GM23338 (cell line): ENCODE measurements at regions not wholly inside any gene's neighbourhood (a gene's known extent, or its start where the extent isn't known, plus 50 kb on each side); places are given as distances from the start of the nearest gene placed in this dataset.

Source experiments
- CREB1 ChIP-seq: fragments of 250-450 bp; sonication (Bioruptor Pico); IDR thresholded peaks from 2 replicates; pipeline ENCODE4 v1.5.0; 2020; ENCODE audit warnings: low read depth, mild to moderate bottlenecking, moderate library complexity
- EZH2 ChIP-seq: fragments of 200-600 bp; sonication (generic); IDR thresholded peaks from one replicate; pipeline ENCODE4 v1.8.0; 2017; ENCODE audit warnings: antibody characterized with exemption, mild to moderate bottlenecking, low read depth; ENCODE audit not compliant: unreplicated experiment
- EZH2phosphoT487 ChIP-seq: fragments of 200-600 bp; sonication (generic); IDR thresholded peaks from one replicate; pipeline ENCODE4 v1.8.1; 2018; ENCODE audit warnings: antibody characterized with exemption; ENCODE audit not compliant: unreplicated experiment
- JUNB ChIP-seq: IDR thresholded peaks from one replicate; pipeline ENCODE4 v1.6.1; 2016; ENCODE audit warnings: antibody characterized with exemption; ENCODE audit not compliant: unreplicated experiment
- POLR2AphosphoS5 ChIP-seq: IDR thresholded peaks from 2 replicates; pipeline ENCODE4 v1.6.1; 2016; ENCODE audit warnings: antibody characterized with exemption, low read depth
- STAT1 ChIP-seq: IDR thresholded peaks from one replicate; pipeline ENCODE4 v1.6.1; 2016; ENCODE audit warnings: antibody characterized with exemption; ENCODE audit not compliant: unreplicated experiment
- TF ChIP-seq, protein P1 (sequence below): fragments of 250-450 bp; sonication (Bioruptor Pico); IDR thresholded peaks from 2 replicates; pipeline ENCODE4 v1.5.0; 2020; ENCODE audit warnings: mild to moderate bottlenecking, moderate library complexity
- TF ChIP-seq, protein P2 (sequence below), 2 experiments: fragments of 200-600 bp in 1 of 2; sonication (generic) in 1 of 2; conservative IDR thresholded peaks; 2 replicates each; pipeline versions ENCODE4 v1.5.1 to v1.6.1; 2016 to 2017; ENCODE audit warnings: antibody characterized with exemption in 2 of 2, low read depth in 2 of 2, mild to moderate bottlenecking in 2 of 2, moderate library complexity in 1 of 2
- TF ChIP-seq, protein P3 (sequence below): IDR thresholded peaks from one replicate; pipeline ENCODE4 v1.6.1; 2018; ENCODE audit warnings: antibody characterized with exemption; ENCODE audit not compliant: unreplicated experiment

- TF ChIP-seq EZH2phosphoT487, result no peak
- TF ChIP-seq, protein P1, sequence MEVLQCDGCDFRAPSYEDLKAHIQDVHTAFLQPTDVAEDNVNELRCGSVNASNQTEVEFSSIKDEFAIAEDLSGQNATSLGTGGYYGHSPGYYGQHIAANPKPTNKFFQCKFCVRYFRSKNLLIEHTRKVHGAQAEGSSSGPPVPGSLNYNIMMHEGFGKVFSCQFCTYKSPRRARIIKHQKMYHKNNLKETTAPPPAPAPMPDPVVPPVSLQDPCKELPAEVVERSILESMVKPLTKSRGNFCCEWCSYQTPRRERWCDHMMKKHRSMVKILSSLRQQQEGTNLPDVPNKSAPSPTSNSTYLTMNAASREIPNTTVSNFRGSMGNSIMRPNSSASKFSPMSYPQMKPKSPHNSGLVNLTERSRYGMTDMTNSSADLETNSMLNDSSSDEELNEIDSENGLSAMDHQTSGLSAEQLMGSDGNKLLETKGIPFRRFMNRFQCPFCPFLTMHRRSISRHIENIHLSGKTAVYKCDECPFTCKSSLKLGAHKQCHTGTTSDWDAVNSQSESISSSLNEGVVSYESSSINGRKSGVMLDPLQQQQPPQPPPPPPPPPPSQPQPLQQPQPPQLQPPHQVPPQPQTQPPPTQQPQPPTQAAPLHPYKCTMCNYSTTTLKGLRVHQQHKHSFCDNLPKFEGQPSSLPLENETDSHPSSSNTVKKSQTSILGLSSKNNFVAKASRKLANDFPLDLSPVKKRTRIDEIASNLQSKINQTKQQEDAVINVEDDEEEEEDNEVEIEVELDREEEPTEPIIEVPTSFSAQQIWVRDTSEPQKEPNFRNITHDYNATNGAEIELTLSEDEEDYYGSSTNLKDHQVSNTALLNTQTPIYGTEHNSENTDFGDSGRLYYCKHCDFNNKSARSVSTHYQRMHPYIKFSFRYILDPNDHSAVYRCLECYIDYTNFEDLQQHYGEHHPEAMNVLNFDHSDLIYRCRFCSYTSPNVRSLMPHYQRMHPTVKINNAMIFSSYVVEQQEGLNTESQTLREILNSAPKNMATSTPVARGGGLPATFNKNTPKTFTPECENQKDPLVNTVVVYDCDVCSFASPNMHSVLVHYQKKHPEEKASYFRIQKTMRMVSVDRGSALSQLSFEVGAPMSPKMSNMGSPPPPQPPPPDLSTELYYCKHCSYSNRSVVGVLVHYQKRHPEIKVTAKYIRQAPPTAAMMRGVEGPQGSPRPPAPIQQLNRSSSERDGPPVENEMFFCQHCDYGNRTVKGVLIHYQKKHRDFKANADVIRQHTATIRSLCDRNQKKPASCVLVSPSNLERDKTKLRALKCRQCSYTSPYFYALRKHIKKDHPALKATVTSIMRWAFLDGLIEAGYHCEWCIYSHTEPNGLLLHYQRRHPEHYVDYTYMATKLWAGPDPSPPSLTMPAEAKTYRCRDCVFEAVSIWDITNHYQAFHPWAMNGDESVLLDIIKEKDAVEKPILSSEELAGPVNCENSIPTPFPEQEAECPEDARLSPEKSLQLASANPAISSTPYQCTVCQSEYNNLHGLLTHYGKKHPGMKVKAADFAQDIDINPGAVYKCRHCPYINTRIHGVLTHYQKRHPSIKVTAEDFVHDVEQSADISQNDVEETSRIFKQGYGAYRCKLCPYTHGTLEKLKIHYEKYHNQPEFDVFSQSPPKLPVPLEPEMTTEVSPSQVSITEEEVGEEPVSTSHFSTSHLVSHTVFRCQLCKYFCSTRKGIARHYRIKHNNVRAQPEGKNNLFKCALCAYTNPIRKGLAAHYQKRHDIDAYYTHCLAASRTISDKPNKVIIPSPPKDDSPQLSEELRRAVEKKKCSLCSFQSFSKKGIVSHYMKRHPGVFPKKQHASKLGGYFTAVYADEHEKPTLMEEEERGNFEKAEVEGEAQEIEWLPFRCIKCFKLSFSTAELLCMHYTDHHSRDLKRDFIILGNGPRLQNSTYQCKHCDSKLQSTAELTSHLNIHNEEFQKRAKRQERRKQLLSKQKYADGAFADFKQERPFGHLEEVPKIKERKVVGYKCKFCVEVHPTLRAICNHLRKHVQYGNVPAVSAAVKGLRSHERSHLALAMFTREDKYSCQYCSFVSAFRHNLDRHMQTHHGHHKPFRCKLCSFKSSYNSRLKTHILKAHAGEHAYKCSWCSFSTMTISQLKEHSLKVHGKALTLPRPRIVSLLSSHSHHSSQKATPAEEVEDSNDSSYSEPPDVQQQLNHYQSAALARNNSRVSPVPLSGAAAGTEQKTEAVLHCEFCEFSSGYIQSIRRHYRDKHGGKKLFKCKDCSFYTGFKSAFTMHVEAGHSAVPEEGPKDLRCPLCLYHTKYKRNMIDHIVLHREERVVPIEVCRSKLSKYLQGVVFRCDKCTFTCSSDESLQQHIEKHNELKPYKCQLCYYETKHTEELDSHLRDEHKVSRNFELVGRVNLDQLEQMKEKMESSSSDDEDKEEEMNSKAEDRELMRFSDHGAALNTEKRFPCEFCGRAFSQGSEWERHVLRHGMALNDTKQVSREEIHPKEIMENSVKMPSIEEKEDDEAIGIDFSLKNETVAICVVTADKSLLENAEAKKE, result no peak
- no peak for TF ChIP-seq POLR2AphosphoS5
- TF ChIP-seq, protein P2, sequence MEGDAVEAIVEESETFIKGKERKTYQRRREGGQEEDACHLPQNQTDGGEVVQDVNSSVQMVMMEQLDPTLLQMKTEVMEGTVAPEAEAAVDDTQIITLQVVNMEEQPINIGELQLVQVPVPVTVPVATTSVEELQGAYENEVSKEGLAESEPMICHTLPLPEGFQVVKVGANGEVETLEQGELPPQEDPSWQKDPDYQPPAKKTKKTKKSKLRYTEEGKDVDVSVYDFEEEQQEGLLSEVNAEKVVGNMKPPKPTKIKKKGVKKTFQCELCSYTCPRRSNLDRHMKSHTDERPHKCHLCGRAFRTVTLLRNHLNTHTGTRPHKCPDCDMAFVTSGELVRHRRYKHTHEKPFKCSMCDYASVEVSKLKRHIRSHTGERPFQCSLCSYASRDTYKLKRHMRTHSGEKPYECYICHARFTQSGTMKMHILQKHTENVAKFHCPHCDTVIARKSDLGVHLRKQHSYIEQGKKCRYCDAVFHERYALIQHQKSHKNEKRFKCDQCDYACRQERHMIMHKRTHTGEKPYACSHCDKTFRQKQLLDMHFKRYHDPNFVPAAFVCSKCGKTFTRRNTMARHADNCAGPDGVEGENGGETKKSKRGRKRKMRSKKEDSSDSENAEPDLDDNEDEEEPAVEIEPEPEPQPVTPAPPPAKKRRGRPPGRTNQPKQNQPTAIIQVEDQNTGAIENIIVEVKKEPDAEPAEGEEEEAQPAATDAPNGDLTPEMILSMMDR (conservative IDR thresholded peaks at IDR 0.05; ENCODE audit: low read depth in 2 of 2), result no peak
- no peak for TF ChIP-seq EZH2
- TF ChIP-seq, protein P3, sequence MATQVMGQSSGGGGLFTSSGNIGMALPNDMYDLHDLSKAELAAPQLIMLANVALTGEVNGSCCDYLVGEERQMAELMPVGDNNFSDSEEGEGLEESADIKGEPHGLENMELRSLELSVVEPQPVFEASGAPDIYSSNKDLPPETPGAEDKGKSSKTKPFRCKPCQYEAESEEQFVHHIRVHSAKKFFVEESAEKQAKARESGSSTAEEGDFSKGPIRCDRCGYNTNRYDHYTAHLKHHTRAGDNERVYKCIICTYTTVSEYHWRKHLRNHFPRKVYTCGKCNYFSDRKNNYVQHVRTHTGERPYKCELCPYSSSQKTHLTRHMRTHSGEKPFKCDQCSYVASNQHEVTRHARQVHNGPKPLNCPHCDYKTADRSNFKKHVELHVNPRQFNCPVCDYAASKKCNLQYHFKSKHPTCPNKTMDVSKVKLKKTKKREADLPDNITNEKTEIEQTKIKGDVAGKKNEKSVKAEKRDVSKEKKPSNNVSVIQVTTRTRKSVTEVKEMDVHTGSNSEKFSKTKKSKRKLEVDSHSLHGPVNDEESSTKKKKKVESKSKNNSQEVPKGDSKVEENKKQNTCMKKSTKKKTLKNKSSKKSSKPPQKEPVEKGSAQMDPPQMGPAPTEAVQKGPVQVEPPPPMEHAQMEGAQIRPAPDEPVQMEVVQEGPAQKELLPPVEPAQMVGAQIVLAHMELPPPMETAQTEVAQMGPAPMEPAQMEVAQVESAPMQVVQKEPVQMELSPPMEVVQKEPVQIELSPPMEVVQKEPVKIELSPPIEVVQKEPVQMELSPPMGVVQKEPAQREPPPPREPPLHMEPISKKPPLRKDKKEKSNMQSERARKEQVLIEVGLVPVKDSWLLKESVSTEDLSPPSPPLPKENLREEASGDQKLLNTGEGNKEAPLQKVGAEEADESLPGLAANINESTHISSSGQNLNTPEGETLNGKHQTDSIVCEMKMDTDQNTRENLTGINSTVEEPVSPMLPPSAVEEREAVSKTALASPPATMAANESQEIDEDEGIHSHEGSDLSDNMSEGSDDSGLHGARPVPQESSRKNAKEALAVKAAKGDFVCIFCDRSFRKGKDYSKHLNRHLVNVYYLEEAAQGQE, result no peak
- no peak for TF ChIP-seq CREB1
- no peak for TF ChIP-seq STAT1
- no peak for TF ChIP-seq JUNB
These were observed 272.2 kb upstream of the CCL2 start for GRCh38 chr17:33982909-33983308.
